IMR-90 (cell line): ENCODE measurements at regions not wholly inside any gene's neighbourhood (a gene's known extent, or its start where the extent isn't known, plus 50 kb on each side); places are given as distances from the start of the nearest gene placed in this dataset.

ENCODE experiments used
- ATAC-seq: fragments of 200-7000 bp; cut with Tn5 transposase; 2 replicates; pipeline ENCODE4 v1.9.1; 2020; ENCODE audit warnings: low read depth, mild to moderate bottlenecking, moderate library complexity
- BruUV-seq: library from RNA; stranded (reverse); fragments of 400-500 nt; replicated peaks from 2 replicates; lab custom pipeline; 2021; lab: Mats Ljungman, UMichigan
- CTCF ChIA-PET: fragments of 300-600 bp; formaldehyde crosslinking; extraction: SDS; loops from one replicate; lab custom pipeline; 2021; ENCODE audit warnings: antibody characterized with exemption; lab: Yijun Ruan, JAX
- POLR2A ChIA-PET: fragments of 300-600 bp; sonication (Branson Sonifier 250); formaldehyde crosslinking; loops from one replicate; lab custom pipeline; 2022; ENCODE audit warnings: antibody characterized with exemption; ENCODE audit not compliant: unreplicated experiment; lab: Charles Lee
- DNase-seq: peaks from one replicate; pipeline ENCODE4 v3.0.0; 2013
- H2AFZ ChIP-seq: replicated peaks from 2 replicates; pipeline ENCODE3; 2013; ENCODE audit warnings: low read length, mild to moderate bottlenecking; ENCODE audit not compliant: poor library complexity
- H2AK5ac ChIP-seq: 2 replicates; pipeline ENCODE4 v1.6.1; 2013; ENCODE audit warnings: low read depth, low read length, inconsistent platforms
- H2AK9ac ChIP-seq: replicated peaks from 2 replicates; pipeline ENCODE3; 2013; ENCODE audit warnings: mild to moderate bottlenecking, low read depth, low read length, moderate library complexity; ENCODE audit not compliant: poor library complexity
- H2BK120ac ChIP-seq: 2 replicates; pipeline ENCODE4 v1.6.1; 2013; ENCODE audit warnings: low read depth, low read length, inconsistent platforms
- H2BK15ac ChIP-seq: 3 replicates; pipeline ENCODE4 v1.6.1; 2013; ENCODE audit warnings: low read depth, low read length, inconsistent platforms
- H2BK20ac ChIP-seq: 2 replicates; pipeline ENCODE4 v1.6.1; 2013; ENCODE audit warnings: low read depth, mild to moderate bottlenecking, inconsistent platforms, low read length, moderate library complexity
- H2BK5ac ChIP-seq: 2 replicates; pipeline ENCODE4 v1.6.1; 2013; ENCODE audit warnings: mild to moderate bottlenecking, low read depth, low read length, inconsistent platforms; ENCODE audit not compliant: poor library complexity, severe bottlenecking
- H3K14ac ChIP-seq: replicated peaks from 2 replicates; pipeline ENCODE4 v1.6.1; 2013; ENCODE audit warnings: low read depth, low read length, inconsistent platforms
- H3K18ac ChIP-seq: 2 replicates; pipeline ENCODE4 v1.6.1; 2013; ENCODE audit warnings: low read depth, low read length, control low read depth
- H3K23ac ChIP-seq: 2 replicates; pipeline ENCODE4 v1.6.1; 2013; ENCODE audit warnings: low read depth, low read length, inconsistent platforms
- H3K27ac ChIP-seq: 2 replicates; pipeline ENCODE4 v1.5.1; 2013; ENCODE audit warnings: mild to moderate bottlenecking, control low read depth, low read length; ENCODE audit not compliant: insufficient read depth
- H3K27me3 ChIP-seq: 2 replicates; pipeline ENCODE4 v1.6.1; 2013; ENCODE audit warnings: low read length; ENCODE audit not compliant: control insufficient read depth, insufficient read depth
- H3K36me3 ChIP-seq: 2 replicates; pipeline ENCODE4 v1.6.1; 2013; ENCODE audit warnings: low read length, mixed read lengths; ENCODE audit not compliant: control insufficient read depth, insufficient read depth
- H3K4ac ChIP-seq: 2 replicates; pipeline ENCODE4 v1.6.1; 2013; ENCODE audit warnings: low read depth, low read length, inconsistent platforms
- H3K4me1 ChIP-seq: 2 replicates; pipeline ENCODE4 v1.6.1; 2013; ENCODE audit warnings: low read length, mixed read lengths; ENCODE audit not compliant: control insufficient read depth, insufficient read depth
- H3K4me2 ChIP-seq: 2 replicates; pipeline ENCODE4 v1.6.1; 2013; ENCODE audit warnings: low read depth, mild to moderate bottlenecking, control low read depth, low read length, moderate library complexity
- H3K4me3 ChIP-seq: 2 replicates; pipeline ENCODE4 v1.5.1; 2013; ENCODE audit warnings: low read depth, mild to moderate bottlenecking, control low read depth, low read length, moderate library complexity; ENCODE audit not compliant: insufficient read depth
- H3K56ac ChIP-seq: 2 replicates; pipeline ENCODE4 v1.6.1; 2013; ENCODE audit warnings: low read length, inconsistent platforms; ENCODE audit not compliant: insufficient read depth; ENCODE audit errors: extremely low read depth
- H3K79me1 ChIP-seq, 2 experiments: 2 replicates each; pipeline ENCODE4 v1.6.1; 2013; ENCODE audit warnings: low read length in 2 of 2, inconsistent platforms in 1 of 2, low read depth in 1 of 2
- H3K9ac ChIP-seq: 2 replicates; pipeline ENCODE4 v1.6.1; 2013; ENCODE audit warnings: low read depth, low read length, control low read depth
- H3K9me1 ChIP-seq: 2 replicates; pipeline ENCODE4 v1.6.1; 2013; ENCODE audit warnings: low read length, inconsistent platforms; ENCODE audit not compliant: insufficient read depth
- H3K9me3 ChIP-seq: 2 replicates; pipeline ENCODE4 v1.6.1; 2013; ENCODE audit warnings: low read length; ENCODE audit not compliant: control insufficient read depth, insufficient read depth
- H4K20me1 ChIP-seq: 2 replicates; pipeline ENCODE4 v1.6.1; 2013; ENCODE audit warnings: low read length, inconsistent platforms; ENCODE audit not compliant: insufficient read depth
- H4K5ac ChIP-seq: 2 replicates; pipeline ENCODE4 v1.6.1; 2013; ENCODE audit warnings: mild to moderate bottlenecking, low read depth, low read length, control low read depth
- H4K8ac ChIP-seq, 2 experiments: 2 replicates each; pipeline ENCODE4 v1.6.1; 2013; ENCODE audit warnings: low read depth in 2 of 2, low read length in 2 of 2, control low read depth in 1 of 2, inconsistent platforms in 1 of 2
- H4K91ac ChIP-seq: 2 replicates; pipeline ENCODE4 v1.6.1; 2013; ENCODE audit warnings: low read depth, low read length, inconsistent platforms; ENCODE audit not compliant: insufficient read depth
- BHLHE40 ChIP-seq: fragments of 150-350 bp; IDR thresholded peaks from 2 replicates; pipeline ENCODE4 v1.6.1; 2016; ENCODE audit warnings: mild to moderate bottlenecking, low read depth, low read length
- CEBPB ChIP-seq: IDR thresholded peaks from 2 replicates; pipeline ENCODE4 v1.6.1; 2012; ENCODE audit warnings: low read depth, low read length, improper control_type of control experiment
- CHD1 ChIP-seq: IDR thresholded peaks from 2 replicates; pipeline ENCODE4 v1.6.1; 2012; ENCODE audit warnings: low read depth, low read length, improper control_type of control experiment
- FOS ChIP-seq: fragments of 150-350 bp; IDR thresholded peaks from 2 replicates; pipeline ENCODE4 v1.6.1; 2016; ENCODE audit warnings: low read depth, low read length
- MAFK ChIP-seq: IDR thresholded peaks from 2 replicates; pipeline ENCODE4 v1.6.1; 2012; ENCODE audit warnings: low read depth, low read length, improper control_type of control experiment
- MAZ ChIP-seq: IDR thresholded peaks from 2 replicates; pipeline ENCODE4 v1.6.1; 2012; ENCODE audit warnings: low read depth, mild to moderate bottlenecking, low read length, improper control_type of control experiment, moderate library complexity, borderline replicate concordance
- MXI1 ChIP-seq: IDR thresholded peaks from 2 replicates; pipeline ENCODE4 v1.6.1; 2012; ENCODE audit warnings: low read depth, mild to moderate bottlenecking, low read length, moderate library complexity, borderline replicate concordance
- NFE2L2 ChIP-seq: fragments of 150-350 bp; IDR thresholded peaks from 2 replicates; pipeline ENCODE4 v1.6.1; 2016; ENCODE audit warnings: low read depth, mild to moderate bottlenecking, low read length
- POLR2A ChIP-seq: IDR thresholded peaks from 2 replicates; pipeline ENCODE4 v1.6.1; 2012; ENCODE audit warnings: mild to moderate bottlenecking, low read depth, low read length
- RAD21 ChIP-seq: IDR thresholded peaks from 2 replicates; pipeline ENCODE4 v1.6.1; 2012; ENCODE audit warnings: low read length, improper control_type of control experiment
- RCOR1 ChIP-seq: IDR thresholded peaks from 2 replicates; pipeline ENCODE4 v1.6.1; 2012; ENCODE audit warnings: mild to moderate bottlenecking, low read length, improper control_type of control experiment; ENCODE audit not compliant: insufficient replicate concordance
- RFX5 ChIP-seq: IDR thresholded peaks from 2 replicates; pipeline ENCODE4 v1.8.0; 2012; ENCODE audit warnings: low read depth, mild to moderate bottlenecking, low read length, moderate library complexity
- SMC3 ChIP-seq: fragments of 150-350 bp; IDR thresholded peaks from 2 replicates; pipeline ENCODE4 v1.6.1; 2016; ENCODE audit warnings: low read depth, mild to moderate bottlenecking, antibody characterized with exemption, low read length, moderate library complexity
- WGBS, 2 experiments: methylation state at CpG; one replicate each; pipeline versions ENCODE4 v1.1.5 to v1.1.7; 2013; ENCODE audit warnings: missing lambda C conversion rate in 2 of 2; ENCODE audit not compliant: insufficient read length in 1 of 2; ENCODE audit errors: extremely low coverage in 2 of 2; 5-methylcytosine and 5-hydroxymethylcytosine counted together
- dilution Hi-C: fragments of 300-500 bp; cut with HindIII; formaldehyde crosslinking; loops from one replicate; pipeline ENCODE4 v1.14.3; 2018; ENCODE audit warnings: low sequenced_read_pairs; ENCODE audit not compliant: unreplicated experiment
- in situ Hi-C: fragments of 300-500 bp; cut with MboI; formaldehyde crosslinking; loops from 3 replicates; pipeline ENCODE4 v1.14.3; 2019; ENCODE audit warnings: low sequenced_read_pairs, inconsistent platforms, mixed read lengths
- intact Hi-C: fragments of 100-400 bp; cut with micrococcal nuclease; formaldehyde crosslinking; loops from 2 replicates; pipeline ENCODE4 v1.10.0; 2022
- TF ChIP-seq, protein P1 (sequence below): fragments of 150-350 bp; IDR thresholded peaks from 2 replicates; pipeline ENCODE4 v1.6.1; 2017; ENCODE audit warnings: mild to moderate bottlenecking, antibody characterized with exemption, low read length, low read depth
- TF ChIP-seq, protein P2 (sequence below): conservative IDR thresholded peaks from 2 replicates; pipeline ENCODE4 v1.5.1; 2012; ENCODE audit warnings: mild to moderate bottlenecking, low read depth, low read length, improper control_type of control experiment
- TF ChIP-seq, protein P3 (sequence below): fragments of 150-350 bp; IDR thresholded peaks from 2 replicates; pipeline ENCODE4 v1.6.1; 2016; ENCODE audit warnings: low read depth, mild to moderate bottlenecking, low read length, moderate library complexity, borderline replicate concordance

- Histone ChIP-seq H2AK9ac (no peak overlapping the region), H2BK20ac (no peak overlapping the region), H2AFZ (no peak overlapping the region), H3K4me3 (no peak overlapping the region), H3K27me3 (no peaks in the 10 kb centered on the region), H3K36me3 (no peaks in the 10 kb centered on the region), H3K79me1 (no peaks in the 10 kb centered on the region), H4K5ac (no peak overlapping the region), H2BK5ac (no peak overlapping the region), H4K91ac (no peak overlapping the region), H2AK5ac (no peak overlapping the region), H4K20me1 (no peaks in the 10 kb centered on the region), H3K56ac (no peak overlapping the region), H3K14ac (no peak overlapping the region), H2BK15ac (no peak overlapping the region), H2BK120ac (no peak overlapping the region), H3K27ac (no peak overlapping the region), H3K9ac (no peak overlapping the region), H4K8ac (no peak overlapping the region), H3K4ac (no peak overlapping the region), H3K9me1 (0 out of 2 replicates have a peak, but pooled peaks cover 4% of the 10 kb centered on the region), H3K4me1 (no peaks in the 10 kb centered on the region), H3K18ac (no peak overlapping the region), H3K9me3 (no peaks in the 10 kb centered on the region), H3K23ac (no peak overlapping the region), H3K4me2 (no peak overlapping the region)
- ChIA-PET CTCF (no interaction called here), POLR2A (no interaction called here)
- DNase-seq, result no peak
- intact Hi-C loops (no loop called here), in situ Hi-C loops (no loop called here), dilution Hi-C loops (no loop called here)
- BruUV-seq, result no TSS peak
- WGBS, 2 experiments, result no CpG with 5 or more reads among the region's 4 CpGs
- no peak for ATAC-seq
- TF ChIP-seq RFX5, result no peak
- no peak for TF ChIP-seq BHLHE40
- TF ChIP-seq RCOR1, result no peak
- TF ChIP-seq FOS, result no peak
- TF ChIP-seq, protein P1, sequence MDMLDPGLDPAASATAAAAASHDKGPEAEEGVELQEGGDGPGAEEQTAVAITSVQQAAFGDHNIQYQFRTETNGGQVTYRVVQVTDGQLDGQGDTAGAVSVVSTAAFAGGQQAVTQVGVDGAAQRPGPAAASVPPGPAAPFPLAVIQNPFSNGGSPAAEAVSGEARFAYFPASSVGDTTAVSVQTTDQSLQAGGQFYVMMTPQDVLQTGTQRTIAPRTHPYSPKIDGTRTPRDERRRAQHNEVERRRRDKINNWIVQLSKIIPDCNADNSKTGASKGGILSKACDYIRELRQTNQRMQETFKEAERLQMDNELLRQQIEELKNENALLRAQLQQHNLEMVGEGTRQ, result no peak
- TF ChIP-seq MXI1, result no peak
- no peak for TF ChIP-seq RAD21
- TF ChIP-seq MAZ, result no peak
- TF ChIP-seq MAFK, result no peak
- no peak for TF ChIP-seq NFE2L2
- no peak for TF ChIP-seq CEBPB
- TF ChIP-seq SMC3, result no peak
- no peak for TF ChIP-seq POLR2A
- TF ChIP-seq CHD1, result no peak
- TF ChIP-seq, protein P2, sequence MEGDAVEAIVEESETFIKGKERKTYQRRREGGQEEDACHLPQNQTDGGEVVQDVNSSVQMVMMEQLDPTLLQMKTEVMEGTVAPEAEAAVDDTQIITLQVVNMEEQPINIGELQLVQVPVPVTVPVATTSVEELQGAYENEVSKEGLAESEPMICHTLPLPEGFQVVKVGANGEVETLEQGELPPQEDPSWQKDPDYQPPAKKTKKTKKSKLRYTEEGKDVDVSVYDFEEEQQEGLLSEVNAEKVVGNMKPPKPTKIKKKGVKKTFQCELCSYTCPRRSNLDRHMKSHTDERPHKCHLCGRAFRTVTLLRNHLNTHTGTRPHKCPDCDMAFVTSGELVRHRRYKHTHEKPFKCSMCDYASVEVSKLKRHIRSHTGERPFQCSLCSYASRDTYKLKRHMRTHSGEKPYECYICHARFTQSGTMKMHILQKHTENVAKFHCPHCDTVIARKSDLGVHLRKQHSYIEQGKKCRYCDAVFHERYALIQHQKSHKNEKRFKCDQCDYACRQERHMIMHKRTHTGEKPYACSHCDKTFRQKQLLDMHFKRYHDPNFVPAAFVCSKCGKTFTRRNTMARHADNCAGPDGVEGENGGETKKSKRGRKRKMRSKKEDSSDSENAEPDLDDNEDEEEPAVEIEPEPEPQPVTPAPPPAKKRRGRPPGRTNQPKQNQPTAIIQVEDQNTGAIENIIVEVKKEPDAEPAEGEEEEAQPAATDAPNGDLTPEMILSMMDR, result no peak
- TF ChIP-seq, protein P3, sequence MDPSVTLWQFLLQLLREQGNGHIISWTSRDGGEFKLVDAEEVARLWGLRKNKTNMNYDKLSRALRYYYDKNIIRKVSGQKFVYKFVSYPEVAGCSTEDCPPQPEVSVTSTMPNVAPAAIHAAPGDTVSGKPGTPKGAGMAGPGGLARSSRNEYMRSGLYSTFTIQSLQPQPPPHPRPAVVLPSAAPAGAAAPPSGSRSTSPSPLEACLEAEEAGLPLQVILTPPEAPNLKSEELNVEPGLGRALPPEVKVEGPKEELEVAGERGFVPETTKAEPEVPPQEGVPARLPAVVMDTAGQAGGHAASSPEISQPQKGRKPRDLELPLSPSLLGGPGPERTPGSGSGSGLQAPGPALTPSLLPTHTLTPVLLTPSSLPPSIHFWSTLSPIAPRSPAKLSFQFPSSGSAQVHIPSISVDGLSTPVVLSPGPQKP, result no peak
Measured at GRCh38 chr3:110504901-110505300, 566.7 kb upstream of the NECTIN3 start.
